Sigmoid colon (tissue), 6 donors: ENCODE measurements at regions not wholly inside any gene's neighbourhood (a gene's known extent, or its start where the extent isn't known, plus 50 kb on each side); places are given as distances from the start of the nearest gene placed in this dataset.
A peak's percentile ranks its signal among the peaks of the same experiment; 100 is the strongest.

Source experiments
- DNase-seq: peaks from one replicate; pipeline ENCODE4 v3.0.0-alpha.2; 2019
- H3K27ac ChIP-seq, 4 donors: fragments of 200-600 bp; sonication (generic); one replicate each; pipeline ENCODE4 v1.5.1; 2016 to 2019; ENCODE audit warnings: mild to moderate bottlenecking in 1 of 4
- H3K27me3 ChIP-seq, 3 donors: fragments of 200-600 bp; sonication (generic); one replicate each; pipeline ENCODE4 v1.5.1; 2019; ENCODE audit warnings: mild to moderate bottlenecking in 1 of 3
- H3K36me3 ChIP-seq, 4 donors: fragments of 200-600 bp; sonication (generic); one replicate each; pipeline ENCODE4 v1.5.1; 2016 to 2019
- H3K4me1 ChIP-seq, 4 donors: fragments of 200-600 bp; sonication (generic); one replicate each; pipeline ENCODE4 v1.5.1; 2017 to 2019
- H3K4me3 ChIP-seq, 4 donors: fragments of 200-600 bp; sonication (generic); one replicate each; pipeline ENCODE4 v1.5.1; 2017 to 2019; ENCODE audit warnings: mild to moderate bottlenecking in 2 of 4, moderate library complexity in 1 of 4
- H3K9me3 ChIP-seq, 4 donors: fragments of 200-600 bp in 3 of 4; sonication (generic) in 3 of 4; one replicate each; pipeline versions ENCODE4 v1.5.1 to v1.6.1; 2013 to 2019
- EP300 ChIP-seq, 4 donors: sonication (generic); formaldehyde crosslinking; IDR thresholded peaks; one replicate each; pipeline ENCODE4 v1.6.1; 2017; ENCODE audit warnings: antibody characterized with exemption in 4 of 4
- POLR2A ChIP-seq, 2 donors: fragments of 450-650 bp; IDR thresholded peaks; one replicate each; pipeline ENCODE4 v1.6.1; 2016; ENCODE audit warnings: antibody characterized with exemption in 2 of 2, mild to moderate bottlenecking in 2 of 2, moderate library complexity in 2 of 2
- POLR2AphosphoS5 ChIP-seq, 4 donors: sonication (generic); formaldehyde crosslinking; IDR thresholded peaks; one replicate each; pipeline ENCODE4 v1.6.1; 2017; ENCODE audit warnings: antibody characterized with exemption in 4 of 4
- WGBS, 2 donors: extraction: QIAGEN DNeasy Blood & Tissue Kit; methylation state at CpG; one replicate each; pipeline ENCODE4 v1.1.7; 2013; 5-methylcytosine and 5-hydroxymethylcytosine counted together
- intact Hi-C: fragments of 100-400 bp; cut with DNase I; formaldehyde crosslinking; loops from one replicate; pipeline ENCODE4 v1.15.1; 2023
- TF ChIP-seq, protein P1 (sequence below), 4 experiments: fragments of 450-650 bp in 3 of 4; fragments of 200-600 bp in 1 of 4; IDR thresholded peaks; one replicate each; pipeline ENCODE4 v1.5.1; 2016 to 2019; ENCODE audit warnings: antibody characterized with exemption in 4 of 4, mild to moderate bottlenecking in 3 of 4, moderate library complexity in 2 of 4
- donor health status: healthy with polysubstance abuse.
- donor health status: healthy.

DNA sequence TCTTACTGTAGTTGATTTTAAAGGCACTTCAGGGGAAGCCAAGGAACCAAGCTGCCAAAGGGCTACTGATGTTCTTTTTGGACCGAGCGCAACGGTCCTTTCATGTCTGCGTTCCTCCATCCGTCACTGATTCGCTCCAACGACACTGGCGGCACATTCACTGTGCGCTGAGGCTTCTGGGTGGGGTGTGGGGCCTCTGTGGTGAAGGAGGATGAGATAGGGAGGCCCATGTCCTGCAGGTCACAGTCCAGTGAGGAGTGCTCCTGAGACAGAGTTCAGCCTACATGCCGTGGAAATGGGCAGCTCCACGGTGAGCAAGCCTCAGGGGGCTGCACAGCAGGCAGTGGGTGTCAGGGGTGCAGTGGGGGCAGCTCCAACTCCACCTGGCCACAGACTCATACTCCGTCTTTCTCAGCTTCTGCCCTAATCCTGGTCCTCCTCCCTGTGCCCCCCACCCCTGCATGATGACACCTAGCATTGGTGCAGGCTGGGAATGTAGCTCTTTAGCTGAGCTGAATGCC lies 87.8 kb upstream of the SHANK2 start:
- no peak overlapping the region for H3K4me3 ChIP-seq
- intact Hi-C loops = no loop called here
- no peak for DNase-seq
- no peaks in the 10 kb centered on the region for H3K9me3 ChIP-seq
- no peaks in the 10 kb centered on the region for H3K27me3 ChIP-seq
- peaks cover 0 to 16% (median 8%) of the 10 kb centered on the region in 4 donors for H3K4me1 ChIP-seq
- TF ChIP-seq POLR2A (IDR thresholded peaks at IDR 0.05) (no peak), EP300 (IDR thresholded peaks at IDR 0.05) (no peak), POLR2AphosphoS5 (IDR thresholded peaks at IDR 0.05) (no peak)
- no peak overlapping the region for H3K27ac ChIP-seq
- 87 to 95% methylated on average over 12 of the region's 12 CpGs for WGBS, 2 donors
- H3K36me3 ChIP-seq = no peaks in the 10 kb centered on the region

DNA sequence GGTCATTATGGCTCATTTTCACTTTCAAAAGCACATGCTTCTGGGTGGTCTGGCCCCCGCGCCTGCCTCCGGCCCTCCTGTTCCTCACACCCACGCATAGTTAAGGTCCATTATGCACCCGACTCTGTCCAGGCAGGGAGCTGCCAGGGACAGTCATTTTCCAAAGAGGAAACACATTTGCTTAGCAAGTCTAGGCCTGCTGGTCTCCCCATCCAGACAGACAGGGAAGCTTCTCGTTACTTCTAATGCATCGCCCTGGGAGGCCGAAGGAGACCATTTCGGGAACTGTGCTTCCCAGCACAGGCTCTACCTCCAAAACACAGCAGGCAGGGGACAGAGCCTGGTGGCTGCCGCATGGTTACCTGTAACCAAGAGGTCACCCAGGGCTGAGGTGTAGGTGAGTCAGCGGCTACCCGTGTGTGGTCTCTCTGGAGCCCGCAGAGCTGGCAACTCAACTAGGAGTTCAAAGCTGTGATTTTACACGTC lies 87.1 kb upstream of the SHANK2 start:
- H3K9me3 ChIP-seq = no peaks in the 10 kb centered on the region
- H3K27me3 ChIP-seq = no peaks in the 10 kb centered on the region
- no peak for DNase-seq
- 78 to 89% methylated on average over 14 of the region's 14 CpGs for WGBS, 2 donors
- peak overlapping the region in 3 of 4 donors; percentile 1 to 19 (median 13) for H3K4me3 ChIP-seq
- H3K36me3 ChIP-seq = no peaks in the 10 kb centered on the region
- no peak overlapping the region for H3K27ac ChIP-seq
- peaks cover 0 to 16% (median 8%) of the 10 kb centered on the region in 4 donors for H3K4me1 ChIP-seq
- intact Hi-C loops = no loop called here
- TF ChIP-seq, protein P1, sequence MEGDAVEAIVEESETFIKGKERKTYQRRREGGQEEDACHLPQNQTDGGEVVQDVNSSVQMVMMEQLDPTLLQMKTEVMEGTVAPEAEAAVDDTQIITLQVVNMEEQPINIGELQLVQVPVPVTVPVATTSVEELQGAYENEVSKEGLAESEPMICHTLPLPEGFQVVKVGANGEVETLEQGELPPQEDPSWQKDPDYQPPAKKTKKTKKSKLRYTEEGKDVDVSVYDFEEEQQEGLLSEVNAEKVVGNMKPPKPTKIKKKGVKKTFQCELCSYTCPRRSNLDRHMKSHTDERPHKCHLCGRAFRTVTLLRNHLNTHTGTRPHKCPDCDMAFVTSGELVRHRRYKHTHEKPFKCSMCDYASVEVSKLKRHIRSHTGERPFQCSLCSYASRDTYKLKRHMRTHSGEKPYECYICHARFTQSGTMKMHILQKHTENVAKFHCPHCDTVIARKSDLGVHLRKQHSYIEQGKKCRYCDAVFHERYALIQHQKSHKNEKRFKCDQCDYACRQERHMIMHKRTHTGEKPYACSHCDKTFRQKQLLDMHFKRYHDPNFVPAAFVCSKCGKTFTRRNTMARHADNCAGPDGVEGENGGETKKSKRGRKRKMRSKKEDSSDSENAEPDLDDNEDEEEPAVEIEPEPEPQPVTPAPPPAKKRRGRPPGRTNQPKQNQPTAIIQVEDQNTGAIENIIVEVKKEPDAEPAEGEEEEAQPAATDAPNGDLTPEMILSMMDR (IDR thresholded peaks at IDR 0.05) = no peak
- no peak for TF ChIP-seq POLR2A (IDR thresholded peaks at IDR 0.05)
- TF ChIP-seq POLR2AphosphoS5 (IDR thresholded peaks at IDR 0.05) = no peak
- TF ChIP-seq EP300 (IDR thresholded peaks at IDR 0.05) = no peak

DNA sequence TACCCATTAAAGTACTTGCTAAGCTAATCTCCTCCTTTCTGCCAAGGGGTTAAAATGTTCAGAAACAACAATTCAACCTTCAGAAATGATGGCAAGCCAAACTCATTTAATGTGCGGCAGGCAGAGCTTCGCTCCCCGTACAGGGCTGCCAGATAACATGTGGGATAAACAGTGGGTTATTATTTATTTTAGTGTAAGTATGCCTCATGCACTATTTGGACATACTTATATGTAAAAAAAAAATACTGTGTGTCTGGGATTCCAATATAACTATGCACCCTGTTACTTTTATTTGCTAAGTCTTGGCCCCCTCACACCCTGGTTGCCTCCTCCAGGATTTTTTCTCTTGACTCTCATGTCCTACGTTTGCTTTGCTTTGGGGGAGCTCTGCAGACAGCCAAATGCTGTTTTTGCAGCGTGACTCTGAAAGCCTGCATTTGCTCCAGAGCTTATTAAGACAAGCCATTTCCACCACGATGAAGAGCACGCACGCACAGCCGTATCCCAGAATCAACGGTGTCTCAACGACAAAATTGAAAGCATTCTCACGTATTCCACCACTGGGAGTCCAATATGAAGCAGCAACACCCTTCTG lies 86.5 kb upstream of the SHANK2 start:
- peaks cover 0 to 16% (median 8%) of the 10 kb centered on the region in 4 donors for H3K4me1 ChIP-seq
- 74 to 84% methylated on average over 12 of the region's 12 CpGs for WGBS, 2 donors
- H3K27ac ChIP-seq = no peak overlapping the region
- no peak for DNase-seq
- intact Hi-C loops = no loop called here
- no peaks in the 10 kb centered on the region for H3K27me3 ChIP-seq
- TF ChIP-seq POLR2A (IDR thresholded peaks at IDR 0.05) = no peak
- no peak for TF ChIP-seq POLR2AphosphoS5 (IDR thresholded peaks at IDR 0.05)
- TF ChIP-seq, protein P1 (IDR thresholded peaks at IDR 0.05) = no peak
- TF ChIP-seq EP300 (IDR thresholded peaks at IDR 0.05) = no peak
- peak overlapping the region in 3 of 4 donors; percentile 1 to 19 (median 13) for H3K4me3 ChIP-seq
- no peaks in the 10 kb centered on the region for H3K36me3 ChIP-seq
- no peaks in the 10 kb centered on the region for H3K9me3 ChIP-seq

DNA sequence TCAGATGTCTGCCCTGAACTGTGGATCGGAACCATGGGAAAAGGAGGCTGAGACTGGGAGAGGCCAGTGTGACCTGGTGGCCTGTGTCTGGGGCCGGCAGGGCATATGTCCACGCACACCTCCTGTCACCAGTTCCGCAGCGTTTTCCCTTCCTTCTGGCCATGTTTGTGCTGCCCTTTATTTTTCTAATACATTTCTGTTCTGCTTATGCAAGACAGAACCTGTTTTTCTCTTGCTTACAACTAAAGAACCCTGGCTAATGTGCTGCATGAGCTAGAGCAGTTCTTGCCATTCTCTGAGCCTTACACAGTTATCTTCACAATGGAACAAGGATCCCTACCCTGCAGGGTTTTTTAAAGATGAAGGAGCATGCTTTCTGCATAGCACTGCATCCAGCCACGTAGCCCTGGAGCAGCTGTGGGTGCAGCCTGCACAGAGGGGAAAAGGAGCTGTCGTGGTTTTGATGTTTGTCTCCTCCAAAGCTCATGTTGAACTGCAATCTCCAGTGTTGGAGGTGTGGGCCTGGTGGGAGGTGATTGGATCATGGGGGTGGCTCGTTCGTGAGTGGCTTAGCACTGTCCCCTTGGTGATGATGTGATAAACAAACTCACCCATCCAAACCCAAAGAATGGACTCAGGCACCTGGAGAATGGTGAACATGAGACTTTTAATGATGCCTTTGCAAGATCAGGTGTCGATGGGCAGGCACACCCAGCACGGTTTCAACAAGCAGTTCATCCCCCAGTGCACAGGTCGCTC lies 84.8 kb upstream of the SHANK2 start:
- DNase-seq = no peak
- Histone ChIP-seq H3K4me3 (no peak overlapping the region), H3K4me1 (peaks cover 0 to 16% (median 8%) of the 10 kb centered on the region in 4 donors), H3K27ac (no peak overlapping the region), H3K36me3 (no peaks in the 10 kb centered on the region), H3K9me3 (peaks cover 0 to 8% (median 0%) of the 10 kb centered on the region in 4 donors), H3K27me3 (no peaks in the 10 kb centered on the region)
- TF ChIP-seq, protein P1 (IDR thresholded peaks at IDR 0.05) = no peak
- TF ChIP-seq POLR2A (IDR thresholded peaks at IDR 0.05) (no peak), POLR2AphosphoS5 (IDR thresholded peaks at IDR 0.05) (no peak), EP300 (IDR thresholded peaks at IDR 0.05) (no peak)
- intact Hi-C loops = no loop called here
- 86% methylated on average over 12 of the region's 12 CpGs for WGBS, 2 donors
